Choroid plexus epithelial cell (primary cell): ENCODE measurements at regions not wholly inside any gene's neighbourhood (a gene's known extent, or its start where the extent isn't known, plus 50 kb on each side); places are given as distances from the start of the nearest gene placed in this dataset.

Experiments used
- DNase-seq: peaks from one replicate; pipeline ENCODE4 v3.0.0-alpha.2; 2010; ENCODE audit warnings: low read depth
- H3K4me3 ChIP-seq: 2 replicates; pipeline ENCODE4 v1.5.1; 2011; ENCODE audit warnings: low read depth, mild to moderate bottlenecking, control low read depth, low read length, moderate library complexity
- TF ChIP-seq, protein P1 (sequence below): conservative IDR thresholded peaks from 2 replicates; pipeline ENCODE4 v1.5.1; 2011; ENCODE audit warnings: low read depth, mild to moderate bottlenecking, control low read depth, inconsistent platforms, low read length, moderate library complexity

DNA sequence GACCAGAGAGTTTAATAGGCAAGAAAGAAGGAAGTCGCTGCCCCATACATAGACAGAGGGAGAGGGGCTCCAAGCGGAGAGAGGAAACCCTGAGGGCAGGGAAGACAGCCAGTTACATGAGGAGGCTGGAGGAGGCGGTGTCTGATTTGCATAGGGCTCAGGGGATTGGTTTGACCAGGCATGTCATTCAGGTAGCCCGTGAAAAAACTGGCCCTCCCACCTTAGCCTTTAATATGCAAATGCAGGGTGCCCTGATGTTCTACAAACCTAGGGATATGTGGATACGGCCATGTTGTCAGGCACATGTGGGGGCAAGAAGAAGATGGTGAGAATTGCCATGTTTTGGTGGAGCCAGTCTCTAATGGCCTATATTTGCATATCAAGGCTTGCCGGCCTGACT, 1461.6 kb downstream of the PCDH9 start:
- no peak for DNase-seq
- TF ChIP-seq, protein P1, sequence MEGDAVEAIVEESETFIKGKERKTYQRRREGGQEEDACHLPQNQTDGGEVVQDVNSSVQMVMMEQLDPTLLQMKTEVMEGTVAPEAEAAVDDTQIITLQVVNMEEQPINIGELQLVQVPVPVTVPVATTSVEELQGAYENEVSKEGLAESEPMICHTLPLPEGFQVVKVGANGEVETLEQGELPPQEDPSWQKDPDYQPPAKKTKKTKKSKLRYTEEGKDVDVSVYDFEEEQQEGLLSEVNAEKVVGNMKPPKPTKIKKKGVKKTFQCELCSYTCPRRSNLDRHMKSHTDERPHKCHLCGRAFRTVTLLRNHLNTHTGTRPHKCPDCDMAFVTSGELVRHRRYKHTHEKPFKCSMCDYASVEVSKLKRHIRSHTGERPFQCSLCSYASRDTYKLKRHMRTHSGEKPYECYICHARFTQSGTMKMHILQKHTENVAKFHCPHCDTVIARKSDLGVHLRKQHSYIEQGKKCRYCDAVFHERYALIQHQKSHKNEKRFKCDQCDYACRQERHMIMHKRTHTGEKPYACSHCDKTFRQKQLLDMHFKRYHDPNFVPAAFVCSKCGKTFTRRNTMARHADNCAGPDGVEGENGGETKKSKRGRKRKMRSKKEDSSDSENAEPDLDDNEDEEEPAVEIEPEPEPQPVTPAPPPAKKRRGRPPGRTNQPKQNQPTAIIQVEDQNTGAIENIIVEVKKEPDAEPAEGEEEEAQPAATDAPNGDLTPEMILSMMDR: no peak
- no peak overlapping the region for H3K4me3 ChIP-seq

DNA sequence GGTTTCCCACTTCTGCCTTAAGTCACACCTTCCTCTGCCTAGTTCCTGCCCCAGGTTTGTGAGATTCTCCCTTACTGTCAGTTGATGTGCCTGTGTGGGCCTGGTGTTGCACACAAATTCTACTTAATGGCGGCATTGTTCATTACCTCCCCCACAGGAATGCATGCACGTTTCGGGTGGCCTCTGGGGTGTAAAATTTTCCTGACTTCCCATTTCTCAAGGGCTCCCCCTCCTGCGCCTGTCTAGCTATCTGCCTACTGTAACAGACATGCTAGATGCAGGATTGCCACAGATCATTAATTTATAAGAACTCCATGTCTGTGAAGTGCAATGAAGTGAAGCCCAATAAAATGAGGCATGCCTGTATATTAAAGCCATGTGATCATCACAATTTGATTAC, 1466.3 kb downstream of the PCDH9 start:
- TF ChIP-seq, protein P1: no peak
- DNase-seq: no peak
- no peak overlapping the region for H3K4me3 ChIP-seq

DNA sequence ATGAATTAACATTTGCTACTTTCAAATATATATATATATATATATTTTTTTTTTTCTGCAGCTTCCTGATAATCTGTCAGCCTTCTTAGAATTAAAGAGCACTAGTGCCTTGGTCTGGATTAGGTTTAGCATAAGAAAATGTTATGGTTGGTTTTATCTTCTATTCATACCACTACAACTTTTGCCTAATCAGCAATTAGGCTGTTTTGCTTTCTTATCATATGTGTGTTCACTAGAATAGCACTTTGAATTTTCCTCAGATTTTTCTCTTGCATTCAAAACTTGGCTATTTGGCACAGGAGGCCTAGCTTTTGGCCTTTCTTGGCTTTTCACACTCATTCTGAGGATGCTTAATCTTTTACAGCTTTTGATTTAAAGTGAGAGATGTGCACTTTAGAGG, 1468.1 kb downstream of the PCDH9 start:
- H3K4me3 ChIP-seq: no peak overlapping the region
- TF ChIP-seq, protein P1: no peak
- no peak for DNase-seq

DNA sequence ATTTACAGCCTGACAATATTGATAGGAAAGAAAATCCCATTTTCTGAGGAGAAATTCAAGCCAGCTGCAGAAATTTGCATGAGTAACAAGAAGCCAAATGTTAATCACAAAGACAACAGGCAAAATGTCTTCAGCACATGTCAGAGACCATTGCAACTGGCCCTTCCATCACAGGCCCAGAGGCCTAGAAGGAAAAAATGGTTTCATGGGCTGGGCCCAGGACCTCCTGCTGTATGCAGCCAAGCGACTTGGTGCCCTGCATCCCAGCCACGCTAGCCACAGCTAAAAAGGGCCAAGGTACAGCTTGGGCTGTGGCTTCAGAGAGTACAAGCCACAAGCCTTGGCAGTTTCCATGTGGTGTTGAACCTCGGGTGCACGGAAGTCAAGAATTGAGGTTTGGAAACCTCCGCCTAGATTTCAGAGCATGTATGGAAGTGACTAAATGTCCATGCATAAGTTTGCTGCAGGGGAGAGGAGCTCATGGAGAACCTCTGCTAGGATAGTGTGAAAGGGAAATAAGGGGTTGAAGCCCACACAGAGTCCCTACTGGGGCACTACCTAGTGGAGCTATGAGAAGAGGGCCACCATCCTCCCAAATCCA, 1474.0 kb downstream of the PCDH9 start:
- TF ChIP-seq, protein P1: no peak
- no peak overlapping the region for H3K4me3 ChIP-seq
- DNase-seq: no peak

DNA sequence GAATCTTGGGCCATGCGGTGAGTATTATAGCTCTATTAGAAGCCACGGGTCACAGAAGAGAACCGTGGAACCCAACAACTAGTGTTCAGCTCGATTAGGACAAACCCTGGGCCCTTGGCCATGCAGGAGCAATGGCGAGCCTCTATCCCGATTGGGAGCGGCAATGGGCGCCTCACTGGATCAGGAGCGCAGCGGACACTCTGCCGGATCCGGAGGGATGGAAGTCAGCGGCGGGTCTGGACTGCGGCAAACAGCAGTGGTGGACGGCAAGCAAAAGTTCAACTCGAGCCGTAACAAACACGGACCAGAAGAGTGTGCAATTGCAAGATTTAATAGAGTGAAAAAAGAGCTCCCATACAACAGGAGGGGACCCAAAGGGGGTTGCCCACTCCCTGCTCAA, 1481.9 kb downstream of the PCDH9 start:
- H3K4me3 ChIP-seq: no peak overlapping the region
- TF ChIP-seq, protein P1: no peak
- DNase-seq: no peak

DNA sequence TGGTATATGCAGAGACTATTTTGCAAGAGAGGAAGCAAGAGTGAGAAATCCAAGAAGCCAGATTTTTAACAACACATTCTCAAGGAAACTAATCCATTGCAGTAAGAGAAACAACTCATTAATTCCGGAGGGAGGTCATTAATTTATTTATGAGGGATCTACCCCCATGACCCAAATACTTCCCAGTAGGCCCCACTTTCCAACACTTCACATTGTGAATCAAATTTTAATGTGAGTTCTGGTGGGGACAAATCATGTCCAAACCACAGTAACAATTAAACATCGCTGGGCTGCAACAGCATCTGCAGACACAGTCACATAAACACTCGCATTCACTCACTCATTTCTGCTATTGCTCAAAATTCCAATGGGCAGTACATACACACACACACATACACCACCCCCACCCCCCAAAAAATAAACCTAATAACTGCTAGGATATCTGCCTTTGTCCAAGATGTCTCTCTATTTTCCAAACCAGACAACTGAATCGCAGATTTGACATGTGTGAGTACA, 1483.7 kb downstream of the PCDH9 start:
- TF ChIP-seq, protein P1: no peak
- H3K4me3 ChIP-seq: no peak overlapping the region
- DNase-seq: no peak

DNA sequence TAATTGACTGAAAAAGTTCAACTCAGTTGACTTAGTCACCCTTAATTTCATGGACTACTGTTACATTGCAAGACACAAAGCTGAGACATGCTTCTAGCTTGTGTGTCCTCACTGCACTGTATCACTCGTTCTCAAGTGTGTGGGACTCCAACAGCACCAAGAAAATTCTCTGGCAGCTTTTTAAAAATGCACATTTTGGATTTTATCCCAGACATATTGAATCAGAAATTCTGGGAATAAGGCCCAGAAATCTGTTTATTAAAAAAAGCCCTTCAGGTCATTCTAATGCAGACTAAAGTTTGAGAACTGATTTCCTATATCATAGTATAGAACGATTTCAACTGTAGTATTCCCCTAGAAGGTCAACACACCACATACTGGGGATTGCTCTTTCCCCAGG, 1485.3 kb downstream of the PCDH9 start:
- no peak overlapping the region for H3K4me3 ChIP-seq
- DNase-seq: peak; percentile 18
- TF ChIP-seq, protein P1: no peak
